Neural progenitor cell (in vitro differentiated cells): ENCODE measurements at regions not wholly inside any gene's neighbourhood (a gene's known extent, or its start where the extent isn't known, plus 50 kb on each side); places are given as distances from the start of the nearest gene placed in this dataset.
A peak's percentile ranks its signal among the peaks of the same experiment; 100 is the strongest.

Source experiments
- DNase-seq: peaks from one replicate; pipeline ENCODE4 v3.0.0-alpha.2; 2016; ENCODE audit warnings: low spot score
- H2AFZ ChIP-seq: fragments of 200-600 bp; sonication (generic); replicated peaks from 2 replicates; pipeline ENCODE4 v1.6.1; 2016; ENCODE audit warnings: antibody characterized with exemption
- H3F3A ChIP-seq: fragments of 200-600 bp; sonication (generic); 2 replicates; pipeline ENCODE4 v1.6.1; 2016; ENCODE audit warnings: antibody characterized with exemption, low read depth
- H3K27ac ChIP-seq: fragments of 200-600 bp; sonication (generic); 2 replicates; pipeline ENCODE4 v1.5.1; 2016; ENCODE audit warnings: mild to moderate bottlenecking
- H3K27me3 ChIP-seq: fragments of 200-600 bp; sonication (generic); 2 replicates; pipeline ENCODE4 v1.6.1; 2016; ENCODE audit warnings: mild to moderate bottlenecking, moderate library complexity
- H3K36me3 ChIP-seq: fragments of 200-600 bp; sonication (generic); 2 replicates; pipeline ENCODE4 v1.5.1; 2016
- H3K4me1 ChIP-seq: fragments of 200-600 bp; sonication (generic); 2 replicates; pipeline ENCODE4 v1.6.1; 2016; ENCODE audit warnings: mixed run types
- H3K4me2 ChIP-seq: fragments of 200-600 bp; sonication (generic); 2 replicates; pipeline ENCODE4 v1.6.1; 2016
- H3K4me3 ChIP-seq: fragments of 200-600 bp; sonication (generic); 2 replicates; pipeline ENCODE4 v1.5.1; 2016
- H3K79me2 ChIP-seq: fragments of 200-600 bp; sonication (generic); 2 replicates; pipeline ENCODE4 v1.6.1; 2016; ENCODE audit warnings: low read depth
- H3K9ac ChIP-seq: fragments of 200-600 bp; sonication (generic); 2 replicates; pipeline ENCODE4 v1.6.1; 2016
- H3K9me3 ChIP-seq: fragments of 200-600 bp; sonication (generic); 2 replicates; pipeline ENCODE4 v1.5.1; 2016; ENCODE audit warnings: low read depth
- H4K20me1 ChIP-seq: fragments of 200-600 bp; sonication (generic); 2 replicates; pipeline ENCODE4 v1.6.1; 2016; ENCODE audit warnings: low read depth
- H3K27ac Mint-ChIP-seq: 3 replicates; pipeline ENCODE4 v1.8.0; 2021; ENCODE audit warnings: mixed read lengths
- H3K27me3 Mint-ChIP-seq: 2 replicates; pipeline ENCODE4 v1.8.0; 2022; ENCODE audit warnings: low read depth, mild to moderate bottlenecking, inconsistent platforms, moderate library complexity, mixed read lengths; ENCODE audit not compliant: insufficient read depth
- H3K36me3 Mint-ChIP-seq: 3 replicates; pipeline ENCODE4 v1.8.0; 2021; ENCODE audit warnings: mixed read lengths
- H3K4me1 Mint-ChIP-seq: 3 replicates; pipeline ENCODE4 v1.8.0; 2021; ENCODE audit warnings: mixed read lengths
- H3K4me3 Mint-ChIP-seq: 3 replicates; pipeline ENCODE4 v1.8.0; 2021; ENCODE audit warnings: mild to moderate bottlenecking, moderate library complexity, mixed read lengths
- H3K9me3 Mint-ChIP-seq: 3 replicates; pipeline ENCODE4 v1.8.0; 2020; ENCODE audit warnings: mixed read lengths
- EZH2 ChIP-seq: fragments of 200-600 bp; sonication (generic); IDR thresholded peaks from 2 replicates; pipeline ENCODE4 v1.6.1; 2017; ENCODE audit warnings: antibody characterized with exemption, mild to moderate bottlenecking, moderate library complexity
- EZH2phosphoT487 ChIP-seq: fragments of 200-600 bp; sonication (generic); IDR thresholded peaks from 2 replicates; pipeline ENCODE4 v1.6.1; 2017; ENCODE audit warnings: antibody characterized with exemption
- TF ChIP-seq, protein P1 (sequence below): fragments of 200-600 bp; sonication (generic); IDR thresholded peaks from 2 replicates; pipeline ENCODE4 v1.5.1; 2017; ENCODE audit warnings: antibody characterized with exemption, mild to moderate bottlenecking

- H3K4me1 ChIP-seq: no peaks in the 10 kb centered on the region
- no peaks in the 10 kb centered on the region for H4K20me1 ChIP-seq
Measured at GRCh38 chr1:4327142-4327541, 327.3 kb upstream of the AJAP1 start.

GRCh38 chr1:4328402-4329071 is 325.9 kb upstream of the AJAP1 start:
- Mint-ChIP-seq H3K4me1 (peaks cover 11% of the 10 kb centered on the region), H3K27ac (peak overlapping the region; percentile 25), H3K9me3 (peaks cover 2% of the 10 kb centered on the region), H3K36me3 (no peaks in the 10 kb centered on the region), H3K4me3 (no peak overlapping the region), H3K27me3 (peaks cover 27% of the 10 kb centered on the region)
- TF ChIP-seq EZH2 (no peak), EZH2phosphoT487 (no peak)
- TF ChIP-seq, protein P1, sequence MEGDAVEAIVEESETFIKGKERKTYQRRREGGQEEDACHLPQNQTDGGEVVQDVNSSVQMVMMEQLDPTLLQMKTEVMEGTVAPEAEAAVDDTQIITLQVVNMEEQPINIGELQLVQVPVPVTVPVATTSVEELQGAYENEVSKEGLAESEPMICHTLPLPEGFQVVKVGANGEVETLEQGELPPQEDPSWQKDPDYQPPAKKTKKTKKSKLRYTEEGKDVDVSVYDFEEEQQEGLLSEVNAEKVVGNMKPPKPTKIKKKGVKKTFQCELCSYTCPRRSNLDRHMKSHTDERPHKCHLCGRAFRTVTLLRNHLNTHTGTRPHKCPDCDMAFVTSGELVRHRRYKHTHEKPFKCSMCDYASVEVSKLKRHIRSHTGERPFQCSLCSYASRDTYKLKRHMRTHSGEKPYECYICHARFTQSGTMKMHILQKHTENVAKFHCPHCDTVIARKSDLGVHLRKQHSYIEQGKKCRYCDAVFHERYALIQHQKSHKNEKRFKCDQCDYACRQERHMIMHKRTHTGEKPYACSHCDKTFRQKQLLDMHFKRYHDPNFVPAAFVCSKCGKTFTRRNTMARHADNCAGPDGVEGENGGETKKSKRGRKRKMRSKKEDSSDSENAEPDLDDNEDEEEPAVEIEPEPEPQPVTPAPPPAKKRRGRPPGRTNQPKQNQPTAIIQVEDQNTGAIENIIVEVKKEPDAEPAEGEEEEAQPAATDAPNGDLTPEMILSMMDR: no peak
- Histone ChIP-seq H2AFZ (no peak overlapping the region), H3K27me3 (no peaks in the 10 kb centered on the region), H3K4me2 (no peak overlapping the region), H3K9ac (no peak overlapping the region), H3F3A (no peaks in the 10 kb centered on the region), H3K79me2 (no peaks in the 10 kb centered on the region), H3K4me1 (no peaks in the 10 kb centered on the region), H3K9me3 (no peaks in the 10 kb centered on the region), H4K20me1 (no peaks in the 10 kb centered on the region), H3K4me3 (no peak overlapping the region), H3K27ac (no peak overlapping the region), H3K36me3 (no peaks in the 10 kb centered on the region)
- DNase-seq: no peak

More at GRCh38 chr1:4327142-4327541, 327.3 kb upstream of the AJAP1 start:
- no peak overlapping the region for H3K27ac ChIP-seq
- no peak for TF ChIP-seq EZH2
- no peak for TF ChIP-seq EZH2phosphoT487
- TF ChIP-seq, protein P1: no peak
- DNase-seq: no peak
- Mint-ChIP-seq H3K4me3 (no peak overlapping the region), H3K4me1 (peaks cover 16% of the 10 kb centered on the region), H3K27me3 (peaks cover 25% of the 10 kb centered on the region), H3K36me3 (no peaks in the 10 kb centered on the region), H3K27ac (no peak overlapping the region), H3K9me3 (peaks cover 4% of the 10 kb centered on the region)
- H3K9ac ChIP-seq: no peak overlapping the region
- H3K4me3 ChIP-seq: no peak overlapping the region
- no peaks in the 10 kb centered on the region for H3K36me3 ChIP-seq
- no peaks in the 10 kb centered on the region for H3F3A ChIP-seq
- H3K9me3 ChIP-seq: no peaks in the 10 kb centered on the region
- no peaks in the 10 kb centered on the region for H3K79me2 ChIP-seq
- H3K4me2 ChIP-seq: no peak overlapping the region
- H2AFZ ChIP-seq: no peak overlapping the region
- H3K27me3 ChIP-seq: no peaks in the 10 kb centered on the region

- H3K27me3 ChIP-seq: no peaks in the 10 kb centered on the region
- H3K27ac Mint-ChIP-seq: no peak overlapping the region
- no peaks in the 10 kb centered on the region for H3F3A ChIP-seq
- peaks cover 7% of the 10 kb centered on the region for H3K9me3 Mint-ChIP-seq
- H3K4me3 Mint-ChIP-seq: no peak overlapping the region
- H3K4me1 Mint-ChIP-seq: peaks cover 11% of the 10 kb centered on the region
- H3K9me3 ChIP-seq: no peaks in the 10 kb centered on the region
- no peak overlapping the region for H3K4me3 ChIP-seq
- H3K9ac ChIP-seq: no peak overlapping the region
- H3K4me2 ChIP-seq: no peak overlapping the region
- no peaks in the 10 kb centered on the region for H3K36me3 ChIP-seq
- no peaks in the 10 kb centered on the region for H3K36me3 Mint-ChIP-seq
- H2AFZ ChIP-seq: peak overlapping the region; percentile 34
- no peak for TF ChIP-seq EZH2
- no peak for TF ChIP-seq EZH2phosphoT487
- TF ChIP-seq, protein P1: no peak
- no peak for DNase-seq
- H3K79me2 ChIP-seq: no peaks in the 10 kb centered on the region
- H3K4me1 ChIP-seq: no peaks in the 10 kb centered on the region
- no peak overlapping the region for H3K27ac ChIP-seq
- H3K27me3 Mint-ChIP-seq: peaks cover 30% of the 10 kb centered on the region
- no peaks in the 10 kb centered on the region for H4K20me1 ChIP-seq
Measured at GRCh38 chr1:4330805-4331766, 323.3 kb upstream of the AJAP1 start.
